ENCODE measurements at regions not wholly inside any gene's neighbourhood (a gene's known extent, or its start where the extent isn't known, plus 50 kb on each side); places are given as distances from the start of the nearest gene placed in this dataset.

DNA sequence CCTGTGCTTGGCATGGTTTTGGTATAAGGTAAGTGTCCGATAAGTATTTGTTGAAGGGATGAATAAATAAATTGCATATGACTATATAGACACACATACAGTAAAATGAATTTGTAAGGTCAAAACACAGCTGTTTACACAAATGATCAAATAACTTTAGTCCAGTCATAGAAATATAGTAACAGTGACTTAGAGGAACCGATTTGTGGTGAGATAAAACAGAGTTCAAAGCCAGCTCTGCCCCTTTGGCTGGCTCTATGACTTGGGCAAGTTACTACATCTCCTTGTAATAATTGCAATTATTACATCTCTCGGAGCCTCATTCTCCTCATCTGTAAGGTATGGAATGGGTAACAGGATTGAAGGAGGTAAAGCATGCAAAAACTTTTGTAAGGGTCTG lies 384.0 kb downstream of the PLK2 start:
- TF ChIP-seq, protein P1, sequence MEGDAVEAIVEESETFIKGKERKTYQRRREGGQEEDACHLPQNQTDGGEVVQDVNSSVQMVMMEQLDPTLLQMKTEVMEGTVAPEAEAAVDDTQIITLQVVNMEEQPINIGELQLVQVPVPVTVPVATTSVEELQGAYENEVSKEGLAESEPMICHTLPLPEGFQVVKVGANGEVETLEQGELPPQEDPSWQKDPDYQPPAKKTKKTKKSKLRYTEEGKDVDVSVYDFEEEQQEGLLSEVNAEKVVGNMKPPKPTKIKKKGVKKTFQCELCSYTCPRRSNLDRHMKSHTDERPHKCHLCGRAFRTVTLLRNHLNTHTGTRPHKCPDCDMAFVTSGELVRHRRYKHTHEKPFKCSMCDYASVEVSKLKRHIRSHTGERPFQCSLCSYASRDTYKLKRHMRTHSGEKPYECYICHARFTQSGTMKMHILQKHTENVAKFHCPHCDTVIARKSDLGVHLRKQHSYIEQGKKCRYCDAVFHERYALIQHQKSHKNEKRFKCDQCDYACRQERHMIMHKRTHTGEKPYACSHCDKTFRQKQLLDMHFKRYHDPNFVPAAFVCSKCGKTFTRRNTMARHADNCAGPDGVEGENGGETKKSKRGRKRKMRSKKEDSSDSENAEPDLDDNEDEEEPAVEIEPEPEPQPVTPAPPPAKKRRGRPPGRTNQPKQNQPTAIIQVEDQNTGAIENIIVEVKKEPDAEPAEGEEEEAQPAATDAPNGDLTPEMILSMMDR (IDR thresholded peaks at IDR 0.05): no peak
- TF ChIP-seq POLR2A (IDR thresholded peaks at IDR 0.05): no peak

Data from lower leg skin (tissue), 3 donors.